Nephron (organoid): ENCODE measurements at regions not wholly inside any gene's neighbourhood (a gene's known extent, or its start where the extent isn't known, plus 50 kb on each side); places are given as distances from the start of the nearest gene placed in this dataset.
A peak's percentile ranks its signal among the peaks of the same experiment; 100 is the strongest.

Experiments
- H3K27ac Mint-ChIP-seq, 3 experiments: 2 replicates each; pipeline ENCODE4 v1.8.0; 2020; ENCODE audit warnings: mixed read lengths in 3 of 3, mild to moderate bottlenecking in 2 of 3, moderate library complexity in 1 of 3
- H3K27me3 Mint-ChIP-seq: 2 replicates; pipeline ENCODE4 v1.8.0; 2021; ENCODE audit warnings: low read depth, mild to moderate bottlenecking, moderate library complexity, mixed read lengths
- H3K36me3 Mint-ChIP-seq: 2 replicates; pipeline ENCODE4 v1.8.0; 2020; ENCODE audit warnings: low read depth, mixed read lengths
- H3K4me1 Mint-ChIP-seq: 2 replicates; pipeline ENCODE4 v1.8.0; 2020; ENCODE audit warnings: mixed read lengths
- H3K4me3 Mint-ChIP-seq, 3 experiments: 2 replicates each; pipeline ENCODE4 v1.8.0; 2020; ENCODE audit warnings: mild to moderate bottlenecking in 3 of 3, mixed read lengths in 3 of 3, moderate library complexity in 2 of 3
- H3K9me3 Mint-ChIP-seq: 2 replicates; pipeline ENCODE4 v1.8.0; 2020; ENCODE audit warnings: mixed read lengths
- CTCF ChIP-seq, 3 experiments: fragments of 200-600 bp; sonication (generic); IDR thresholded peaks; one replicate each; pipeline ENCODE4 v1.5.0; 2021; ENCODE audit warnings: antibody characterized with exemption in 3 of 3; ENCODE audit not compliant: unreplicated experiment in 3 of 3

- Mint-ChIP-seq H3K27ac (no peak overlapping the region), H3K27me3 (peaks cover 31% of the 10 kb centered on the region), H3K9me3 (no peaks in the 10 kb centered on the region), H3K4me3 (peak overlapping the region; percentile 34 to 48 (median 46)), H3K36me3 (no peaks in the 10 kb centered on the region), H3K4me1 (peaks cover 14% of the 10 kb centered on the region)
- no peak for TF ChIP-seq CTCF (IDR thresholded peaks at IDR 0.05; ENCODE audit: unreplicated experiment in 3 of 3)
These were observed 125.7 kb upstream of the GRIP1 start for GRCh38 chr12:66804563-66804974.

DNA sequence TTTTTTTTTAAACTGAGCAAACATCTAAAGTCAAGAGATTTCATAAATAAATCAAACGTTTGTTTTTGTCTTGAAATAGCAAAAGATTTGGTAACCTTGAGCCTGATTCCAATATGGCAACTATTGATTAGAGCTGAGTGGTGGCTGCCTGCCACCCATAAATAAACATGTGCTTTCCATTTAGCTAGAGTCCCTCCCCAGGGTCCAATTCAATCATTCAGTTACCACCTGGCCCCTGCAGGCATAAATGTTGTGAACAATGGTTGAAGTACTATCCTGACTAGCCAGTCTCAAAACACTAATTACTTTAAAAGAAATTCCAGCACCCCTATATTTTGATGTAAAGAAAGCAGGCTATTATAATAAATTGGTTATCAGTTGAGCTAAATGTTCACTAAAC is 129.7 kb upstream of the GRIP1 start:
- peaks cover 19% of the 10 kb centered on the region for H3K27me3 Mint-ChIP-seq
- H3K36me3 Mint-ChIP-seq: no peaks in the 10 kb centered on the region
- no peak overlapping the region for H3K4me3 Mint-ChIP-seq
- no peaks in the 10 kb centered on the region for H3K9me3 Mint-ChIP-seq
- H3K27ac Mint-ChIP-seq: no peak overlapping the region
- TF ChIP-seq CTCF (IDR thresholded peaks at IDR 0.05; ENCODE audit: unreplicated experiment in 3 of 3): no peak
- peaks cover 20% of the 10 kb centered on the region for H3K4me1 Mint-ChIP-seq

DNA sequence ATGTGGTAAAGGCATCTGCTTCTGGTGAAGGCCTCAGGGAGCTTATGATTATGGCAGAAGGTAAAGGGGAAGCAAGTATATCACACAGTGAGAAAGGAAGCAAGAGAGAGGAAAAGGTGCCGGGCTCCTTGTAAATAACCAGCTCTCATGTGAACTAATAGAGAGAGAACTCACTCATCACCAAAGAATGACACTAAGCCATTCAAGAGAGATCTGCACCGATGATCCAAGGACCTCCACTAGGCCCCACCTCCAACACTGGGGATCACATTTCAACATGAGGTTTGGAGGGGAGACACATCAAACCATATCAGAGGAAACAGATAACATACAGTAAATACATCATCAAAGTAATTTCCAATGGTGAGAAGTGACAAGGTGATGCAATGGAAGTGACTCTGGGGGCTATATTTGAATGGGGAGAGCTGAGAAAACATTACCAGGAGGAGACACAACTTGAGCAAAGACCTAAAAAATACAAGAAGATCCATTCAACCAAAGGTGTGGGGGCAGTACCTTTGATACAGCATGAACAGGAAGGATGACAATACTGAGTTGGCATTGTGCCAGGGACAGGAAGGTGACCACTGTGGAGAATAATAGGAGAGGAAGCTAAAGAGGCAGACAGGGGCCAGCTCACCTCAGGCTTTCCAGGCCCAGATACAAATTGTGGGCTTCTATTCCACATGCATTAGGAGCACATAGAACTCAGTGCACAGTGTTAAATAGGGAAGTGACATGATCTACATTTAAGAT is 134.4 kb upstream of the GRIP1 start:
- Mint-ChIP-seq H3K4me3 (no peak overlapping the region), H3K36me3 (no peaks in the 10 kb centered on the region), H3K4me1 (peaks cover 7% of the 10 kb centered on the region), H3K9me3 (no peaks in the 10 kb centered on the region), H3K27me3 (no peaks in the 10 kb centered on the region), H3K27ac (no peak overlapping the region)
- no peak for TF ChIP-seq CTCF (IDR thresholded peaks at IDR 0.05; ENCODE audit: unreplicated experiment in 3 of 3)

GRCh38 chr12:66819587-66819986 is 140.7 kb upstream of the GRIP1 start:
- Mint-ChIP-seq H3K9me3 (no peaks in the 10 kb centered on the region), H3K36me3 (no peaks in the 10 kb centered on the region), H3K4me1 (peaks cover 6% of the 10 kb centered on the region), H3K27ac (no peak overlapping the region), H3K27me3 (no peaks in the 10 kb centered on the region), H3K4me3 (no peak overlapping the region)
- TF ChIP-seq CTCF (IDR thresholded peaks at IDR 0.05; ENCODE audit: unreplicated experiment in 3 of 3): no peak

DNA sequence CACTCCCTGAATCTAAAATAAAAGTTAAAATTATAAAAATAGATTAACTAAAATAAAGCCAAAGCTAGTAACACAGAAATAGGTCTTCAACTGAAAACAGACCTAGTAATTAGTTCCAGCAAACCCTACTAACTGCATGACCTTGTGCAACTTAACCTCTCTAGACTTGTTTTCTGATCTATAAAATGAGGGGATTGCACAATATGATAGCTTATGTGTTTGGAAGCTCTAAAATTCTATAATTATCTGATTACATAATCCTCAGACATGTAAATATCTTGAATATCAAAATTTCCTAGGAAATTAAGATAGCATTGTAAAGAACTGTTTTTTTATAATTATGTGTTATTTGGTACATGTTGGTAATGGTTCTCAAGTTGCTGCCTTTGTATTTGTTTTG is 144.1 kb upstream of the GRIP1 start:
- H3K36me3 Mint-ChIP-seq: no peaks in the 10 kb centered on the region
- no peak overlapping the region for H3K4me3 Mint-ChIP-seq
- H3K4me1 Mint-ChIP-seq: peaks cover 6% of the 10 kb centered on the region
- no peak for TF ChIP-seq CTCF (IDR thresholded peaks at IDR 0.05; ENCODE audit: unreplicated experiment in 3 of 3)
- H3K9me3 Mint-ChIP-seq: no peaks in the 10 kb centered on the region
- H3K27me3 Mint-ChIP-seq: no peaks in the 10 kb centered on the region
- no peak overlapping the region for H3K27ac Mint-ChIP-seq
